BJ (cell line): ENCODE measurements at regions not wholly inside any gene's neighbourhood (a gene's known extent, or its start where the extent isn't known, plus 50 kb on each side); places are given as distances from the start of the nearest gene placed in this dataset.

Experiments
- CTCF ChIA-PET: fragments of 350-600 bp; formaldehyde crosslinking; extraction: SDS; loops from one replicate; lab custom pipeline; 2021; ENCODE audit warnings: antibody characterized with exemption, inconsistent platforms; lab: Yijun Ruan, JAX
- POLR2A ChIA-PET: fragments of 300-600 bp; sonication (Branson Sonifier 250); formaldehyde crosslinking; extraction: SDS; loops from one replicate; lab custom pipeline; 2021; ENCODE audit warnings: antibody characterized with exemption; lab: Charles Lee
- DNase-seq: peaks from one replicate; pipeline ENCODE4 v3.0.0-alpha.2; 2011; ENCODE audit warnings: low read depth
- H3K27me3 ChIP-seq: 2 replicates; pipeline ENCODE4 v1.6.0; 2011; ENCODE audit warnings: low read length; ENCODE audit not compliant: control insufficient read depth, insufficient read depth
- H3K36me3 ChIP-seq: 2 replicates; pipeline ENCODE4 v1.5.1; 2011; ENCODE audit warnings: low read length; ENCODE audit not compliant: control insufficient read depth, insufficient read depth
- H3K4me3 ChIP-seq: 2 replicates; pipeline ENCODE4 v1.5.1; 2011; ENCODE audit warnings: low read depth, mild to moderate bottlenecking, control low read depth, low read length
- CTCF ChIP-seq: IDR thresholded peaks from 2 replicates; pipeline ENCODE4 v1.5.1; 2011; ENCODE audit warnings: low read depth, mild to moderate bottlenecking, control low read depth, inconsistent platforms, low read length, moderate library complexity; ENCODE audit not compliant: insufficient read depth

GRCh38 chr6:145260484-145261175 is 474.7 kb downstream of the EPM2A start:
- H3K27me3 ChIP-seq = no peaks in the 10 kb centered on the region
- no peak for TF ChIP-seq CTCF
- no peaks in the 10 kb centered on the region for H3K36me3 ChIP-seq
- POLR2A ChIA-PET = interaction anchor here (1.1 kb wide), 1 partner anchor 13 kb away, joined by 3 read pairs; no protein-coding TSS in a partner anchor
- H3K4me3 ChIP-seq = no peak overlapping the region
- no peak for DNase-seq
- CTCF ChIA-PET = interaction anchor here (0.5 kb wide), 1 partner anchor 215 kb away, joined by 3 read pairs; no protein-coding TSS in a partner anchor

- H3K27me3 ChIP-seq = no peaks in the 10 kb centered on the region
- no peak for DNase-seq
- ChIA-PET POLR2A (no interaction called here), CTCF (no interaction called here)
- no peaks in the 10 kb centered on the region for H3K36me3 ChIP-seq
- no peak for TF ChIP-seq CTCF
- H3K4me3 ChIP-seq = no peak overlapping the region
Observed at GRCh38 chr6:145261758-145262157, 473.6 kb downstream of the EPM2A start.

- CTCF ChIA-PET = no interaction called here
Observed at GRCh38 chr6:145262771-145263170, 472.5 kb downstream of the EPM2A start.

GRCh38 chr6:145263778-145264211 is 471.5 kb downstream of the EPM2A start:
- Histone ChIP-seq H3K4me3 (no peak overlapping the region), H3K27me3 (no peaks in the 10 kb centered on the region), H3K36me3 (no peaks in the 10 kb centered on the region)
- ChIA-PET CTCF (interaction anchor here (1.0 kb wide), 1 partner anchor 24 kb away, joined by 4 read pairs; no protein-coding TSS in a partner anchor), POLR2A (no interaction called here)
- no peak for DNase-seq
- TF ChIP-seq CTCF = no peak

More at GRCh38 chr6:145262771-145263170, 472.5 kb downstream of the EPM2A start:
- TF ChIP-seq CTCF = no peak
- Histone ChIP-seq H3K4me3 (no peak overlapping the region), H3K27me3 (no peaks in the 10 kb centered on the region), H3K36me3 (no peaks in the 10 kb centered on the region)
- POLR2A ChIA-PET = no interaction called here
- no peak for DNase-seq

GRCh38 chr6:145266432-145267075 is 468.8 kb downstream of the EPM2A start:
- TF ChIP-seq CTCF = no peak
- Histone ChIP-seq H3K36me3 (no peaks in the 10 kb centered on the region), H3K4me3 (no peak overlapping the region), H3K27me3 (no peaks in the 10 kb centered on the region)
- CTCF ChIA-PET = no interaction called here
- no peak for DNase-seq
- POLR2A ChIA-PET = no interaction called here
